KMS-11 (cell line): ENCODE measurements at regions not wholly inside any gene's neighbourhood (a gene's known extent, or its start where the extent isn't known, plus 50 kb on each side); places are given as distances from the start of the nearest gene placed in this dataset.

ENCODE experiments used
- H2AFZ ChIP-seq: fragments of 200-600 bp; sonication (generic); 2 replicates; pipeline ENCODE4 v1.6.1; 2016; ENCODE audit warnings: antibody characterized with exemption, mixed run types, low read depth
- H3K27ac ChIP-seq: fragments of 200-600 bp; sonication (generic); 2 replicates; pipeline ENCODE4 v1.6.1; 2016; ENCODE audit warnings: mild to moderate bottlenecking, mixed run types
- H3K27me3 ChIP-seq: fragments of 200-600 bp; sonication (generic); 2 replicates; pipeline ENCODE4 v1.6.1; 2017; ENCODE audit warnings: mild to moderate bottlenecking, low read depth, mixed run types, moderate library complexity; ENCODE audit not compliant: insufficient read depth
- H3K36me3 ChIP-seq: fragments of 200-600 bp; sonication (generic); 2 replicates; pipeline ENCODE4 v1.6.1; 2017; ENCODE audit warnings: mild to moderate bottlenecking, mixed run types; ENCODE audit not compliant: insufficient read depth
- H3K4me1 ChIP-seq: fragments of 200-600 bp; sonication (generic); 2 replicates; pipeline ENCODE4 v1.6.1; 2016; ENCODE audit warnings: mild to moderate bottlenecking, low read depth, mixed run types; ENCODE audit not compliant: poor library complexity, severe bottlenecking
- H3K4me2 ChIP-seq: fragments of 200-600 bp; sonication (generic); 2 replicates; pipeline ENCODE4 v1.7.0; 2016; ENCODE audit warnings: mild to moderate bottlenecking, mixed run types
- H3K4me3 ChIP-seq: fragments of 200-600 bp; sonication (generic); IDR thresholded peaks from 2 replicates; pipeline ENCODE4 v1.6.1; 2017; ENCODE audit warnings: low read depth, low read length, mixed read lengths; ENCODE audit not compliant: insufficient read depth
- H3K79me2 ChIP-seq: fragments of 200-600 bp; sonication (generic); 2 replicates; pipeline ENCODE4 v1.6.1; 2016; ENCODE audit warnings: low read depth, mixed run types; ENCODE audit not compliant: insufficient read depth
- H3K9ac ChIP-seq: fragments of 200-600 bp; sonication (generic); 2 replicates; pipeline ENCODE4 v1.6.1; 2016; ENCODE audit warnings: mild to moderate bottlenecking, mixed run types
- H4K20me1 ChIP-seq: fragments of 200-600 bp; sonication (generic); 2 replicates; pipeline ENCODE4 v1.6.1; 2016; ENCODE audit warnings: mild to moderate bottlenecking, mixed run types; ENCODE audit not compliant: insufficient read depth
- TF ChIP-seq, protein P1 (sequence below): fragments of 200-600 bp; sonication (generic); conservative IDR thresholded peaks from 2 replicates; pipeline ENCODE4 v1.6.1; 2017; ENCODE audit warnings: low read depth, mild to moderate bottlenecking, antibody characterized with exemption, low read length, moderate library complexity, mixed read lengths

DNA sequence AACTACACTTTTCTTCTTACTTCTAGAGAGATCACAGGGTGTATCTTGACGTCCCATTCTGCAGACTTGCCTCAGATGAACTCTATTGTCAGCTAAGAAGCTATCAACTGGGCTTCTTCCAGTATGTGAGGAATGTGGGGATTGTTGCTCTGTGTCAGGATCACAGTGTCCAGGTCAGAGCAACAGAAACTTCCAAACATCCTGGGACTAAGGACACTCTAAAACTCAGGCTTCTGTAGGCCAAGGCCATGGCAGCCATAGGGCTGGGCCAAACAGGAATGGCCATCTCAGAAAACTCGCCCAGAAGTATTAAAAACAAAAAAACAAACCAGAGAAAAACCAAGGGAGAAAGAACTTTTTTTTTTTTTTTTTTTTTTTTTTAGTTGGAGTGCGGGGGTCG is 210.0 kb upstream of the CLINT1 start:
- H3K4me3 ChIP-seq = no peak overlapping the region
- no peak overlapping the region for H2AFZ ChIP-seq
- no peaks in the 10 kb centered on the region for H3K79me2 ChIP-seq
- H3K9ac ChIP-seq = no peak overlapping the region
- no peaks in the 10 kb centered on the region for H4K20me1 ChIP-seq
- no peaks in the 10 kb centered on the region for H3K27me3 ChIP-seq
- H3K36me3 ChIP-seq = no peaks in the 10 kb centered on the region
- H3K27ac ChIP-seq = no peak overlapping the region
- TF ChIP-seq, protein P1, sequence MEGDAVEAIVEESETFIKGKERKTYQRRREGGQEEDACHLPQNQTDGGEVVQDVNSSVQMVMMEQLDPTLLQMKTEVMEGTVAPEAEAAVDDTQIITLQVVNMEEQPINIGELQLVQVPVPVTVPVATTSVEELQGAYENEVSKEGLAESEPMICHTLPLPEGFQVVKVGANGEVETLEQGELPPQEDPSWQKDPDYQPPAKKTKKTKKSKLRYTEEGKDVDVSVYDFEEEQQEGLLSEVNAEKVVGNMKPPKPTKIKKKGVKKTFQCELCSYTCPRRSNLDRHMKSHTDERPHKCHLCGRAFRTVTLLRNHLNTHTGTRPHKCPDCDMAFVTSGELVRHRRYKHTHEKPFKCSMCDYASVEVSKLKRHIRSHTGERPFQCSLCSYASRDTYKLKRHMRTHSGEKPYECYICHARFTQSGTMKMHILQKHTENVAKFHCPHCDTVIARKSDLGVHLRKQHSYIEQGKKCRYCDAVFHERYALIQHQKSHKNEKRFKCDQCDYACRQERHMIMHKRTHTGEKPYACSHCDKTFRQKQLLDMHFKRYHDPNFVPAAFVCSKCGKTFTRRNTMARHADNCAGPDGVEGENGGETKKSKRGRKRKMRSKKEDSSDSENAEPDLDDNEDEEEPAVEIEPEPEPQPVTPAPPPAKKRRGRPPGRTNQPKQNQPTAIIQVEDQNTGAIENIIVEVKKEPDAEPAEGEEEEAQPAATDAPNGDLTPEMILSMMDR = no peak
- H3K4me1 ChIP-seq = no peaks in the 10 kb centered on the region
- H3K4me2 ChIP-seq = no peak overlapping the region

DNA sequence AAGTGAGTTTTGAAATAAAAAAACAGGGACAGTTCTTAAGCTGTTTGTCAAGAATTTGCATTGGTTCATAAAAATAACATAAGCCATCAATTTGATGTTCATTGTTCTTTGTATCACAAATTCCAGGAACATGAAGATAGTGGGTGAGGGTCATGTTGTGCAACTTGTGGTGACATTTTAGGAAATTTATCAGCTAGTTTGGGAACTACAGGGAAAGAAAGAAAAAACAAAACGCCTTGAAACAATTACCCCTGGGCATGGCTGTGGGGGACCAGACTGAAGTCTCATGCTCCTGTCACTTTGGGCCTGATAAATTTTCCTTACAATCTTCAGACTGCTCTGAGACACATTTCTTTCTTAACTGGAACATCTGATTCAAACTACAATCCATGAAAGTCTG is 207.1 kb upstream of the CLINT1 start:
- H3K4me2 ChIP-seq = no peak overlapping the region
- TF ChIP-seq, protein P1 = no peak
- H3K36me3 ChIP-seq = no peaks in the 10 kb centered on the region
- no peak overlapping the region for H3K27ac ChIP-seq
- H3K79me2 ChIP-seq = no peaks in the 10 kb centered on the region
- H3K4me3 ChIP-seq = no peak overlapping the region
- no peak overlapping the region for H2AFZ ChIP-seq
- no peaks in the 10 kb centered on the region for H3K27me3 ChIP-seq
- no peak overlapping the region for H3K9ac ChIP-seq
- H4K20me1 ChIP-seq = no peaks in the 10 kb centered on the region
- H3K4me1 ChIP-seq = no peaks in the 10 kb centered on the region

DNA sequence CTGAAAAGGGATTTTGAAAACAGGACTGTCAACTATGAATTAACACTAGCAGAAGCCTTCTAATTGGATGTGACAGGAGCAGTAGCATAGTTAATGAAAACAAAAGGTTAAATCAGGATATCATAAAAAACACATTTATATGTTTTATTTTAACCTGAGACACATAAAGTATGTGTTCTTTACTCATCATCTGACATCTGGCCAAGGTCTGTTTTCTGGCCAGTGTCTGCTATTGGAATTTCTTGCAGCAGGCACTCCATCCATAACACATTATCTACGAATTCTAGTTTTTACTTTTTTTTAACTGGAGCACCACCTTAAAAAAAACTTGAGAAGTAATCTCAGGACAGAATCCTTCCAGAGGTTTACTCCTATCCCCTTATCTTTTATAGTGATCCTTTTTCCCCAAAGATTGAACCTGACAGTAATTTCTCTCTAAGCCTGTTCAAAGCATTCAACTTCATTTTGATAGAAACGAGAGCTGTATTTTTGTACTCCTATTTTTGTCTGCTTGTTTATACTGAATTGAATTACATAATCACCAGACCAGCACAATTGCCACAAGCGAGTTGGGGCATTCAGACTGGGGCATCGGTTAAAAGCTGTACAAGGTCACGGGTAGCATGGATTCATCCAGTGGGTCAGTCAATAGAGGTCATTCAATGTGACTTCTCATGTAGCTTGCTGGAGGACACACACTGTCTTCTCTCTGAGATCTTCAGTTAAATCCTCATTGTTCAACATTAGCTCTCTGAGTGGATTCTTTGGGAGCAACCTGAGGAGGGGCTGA is 205.6 kb upstream of the CLINT1 start:
- H3K79me2 ChIP-seq = no peaks in the 10 kb centered on the region
- H3K36me3 ChIP-seq = no peaks in the 10 kb centered on the region
- no peak overlapping the region for H3K4me3 ChIP-seq
- H3K4me1 ChIP-seq = no peaks in the 10 kb centered on the region
- no peak overlapping the region for H3K4me2 ChIP-seq
- H3K9ac ChIP-seq = no peak overlapping the region
- no peaks in the 10 kb centered on the region for H4K20me1 ChIP-seq
- no peak overlapping the region for H2AFZ ChIP-seq
- TF ChIP-seq, protein P1 = no peak
- H3K27ac ChIP-seq = no peak overlapping the region
- H3K27me3 ChIP-seq = no peaks in the 10 kb centered on the region

DNA sequence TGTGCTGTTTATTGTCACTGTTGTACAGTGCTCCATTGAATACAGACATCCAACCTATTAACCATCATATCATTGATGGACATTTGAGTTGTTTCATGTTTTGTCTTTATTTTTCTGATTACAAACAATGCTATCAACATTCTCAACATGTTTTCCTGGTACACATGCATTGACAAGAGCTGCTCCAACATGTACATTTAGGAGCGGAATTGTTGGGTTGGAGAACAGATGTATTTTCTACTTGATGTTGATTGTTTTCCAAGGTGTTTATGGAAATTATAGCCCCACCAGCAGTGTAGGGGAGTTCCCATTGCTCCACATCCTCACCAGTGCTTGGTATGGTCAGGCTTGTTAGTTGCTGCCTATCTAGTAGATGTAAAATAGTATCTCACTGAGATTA is 204.1 kb upstream of the CLINT1 start:
- Histone ChIP-seq H3K9ac (no peak overlapping the region), H4K20me1 (no peaks in the 10 kb centered on the region), H3K4me1 (no peaks in the 10 kb centered on the region), H3K27me3 (no peaks in the 10 kb centered on the region), H2AFZ (no peak overlapping the region), H3K36me3 (no peaks in the 10 kb centered on the region), H3K4me2 (no peak overlapping the region), H3K27ac (no peak overlapping the region), H3K4me3 (no peak overlapping the region), H3K79me2 (no peaks in the 10 kb centered on the region)
- TF ChIP-seq, protein P1 = no peak
